GM20431 (cell line): ENCODE measurements at regions not wholly inside any gene's neighbourhood (a gene's known extent, or its start where the extent isn't known, plus 50 kb on each side); places are given as distances from the start of the nearest gene placed in this dataset.
"Not testable (repeated sequence)": the region's sequence is repeated elsewhere in the genome, so short reads cannot be mapped to it uniquely, and the experiment has no call there.

Source experiments
- in situ Hi-C: fragments of 300-500 bp; cut with MseI, MboI; formaldehyde crosslinking; loops from one replicate; pipeline ENCODE4 v1.15.0; 2020; ENCODE audit warnings: low sequenced_read_pairs; ENCODE audit not compliant: unreplicated experiment

DNA sequence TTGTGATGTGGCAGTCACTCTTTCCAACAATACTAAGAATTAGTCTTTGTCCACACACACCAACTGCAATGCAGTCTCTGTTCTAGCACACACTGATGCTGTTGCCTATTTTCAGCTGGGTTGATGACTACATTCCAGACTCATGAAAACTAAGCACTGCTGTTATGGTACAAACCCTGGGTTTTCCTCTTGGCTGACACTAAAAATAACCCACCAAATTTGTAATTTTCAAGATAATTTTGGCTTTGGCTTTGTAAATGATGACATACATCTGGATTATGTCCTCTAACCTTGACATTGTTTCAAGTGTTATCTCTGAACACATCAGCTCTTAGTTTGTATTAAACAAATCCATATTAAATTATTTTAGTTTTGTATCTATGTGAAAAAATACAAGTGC lies 444.8 kb downstream of the PTPRC start:
- in situ Hi-C loops = no loop called here

GRCh38 chr1:199084293-199084692 lies 445.5 kb downstream of the PTPRC start:
- in situ Hi-C loops = no loop called here

GRCh38 chr1:199085903-199086302 lies 447.1 kb downstream of the PTPRC start:
- in situ Hi-C loops = no loop called here

DNA sequence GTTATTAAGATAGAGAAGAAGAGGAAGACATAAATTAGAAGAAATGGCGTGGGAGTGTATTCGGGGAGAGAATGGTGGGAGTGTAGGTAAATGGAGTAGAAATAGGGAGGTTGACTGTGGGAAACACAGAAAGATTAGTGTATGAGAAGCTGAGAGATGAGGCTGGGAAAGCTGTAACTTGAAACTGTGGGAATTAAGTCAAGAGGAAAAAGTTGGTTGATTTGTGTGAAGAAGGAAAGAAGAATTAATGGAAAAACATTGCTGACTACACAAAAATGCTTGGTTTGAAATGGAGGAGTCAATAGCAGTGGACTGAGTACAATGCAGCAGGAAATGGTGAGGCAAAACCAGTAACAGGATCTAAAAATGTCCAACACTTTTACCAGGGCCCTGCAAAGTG lies 448.3 kb downstream of the PTPRC start:
- in situ Hi-C loops = no loop called here

GRCh38 chr1:199089393-199090122 lies 450.7 kb downstream of the PTPRC start:
- in situ Hi-C loops = no loop called here

DNA sequence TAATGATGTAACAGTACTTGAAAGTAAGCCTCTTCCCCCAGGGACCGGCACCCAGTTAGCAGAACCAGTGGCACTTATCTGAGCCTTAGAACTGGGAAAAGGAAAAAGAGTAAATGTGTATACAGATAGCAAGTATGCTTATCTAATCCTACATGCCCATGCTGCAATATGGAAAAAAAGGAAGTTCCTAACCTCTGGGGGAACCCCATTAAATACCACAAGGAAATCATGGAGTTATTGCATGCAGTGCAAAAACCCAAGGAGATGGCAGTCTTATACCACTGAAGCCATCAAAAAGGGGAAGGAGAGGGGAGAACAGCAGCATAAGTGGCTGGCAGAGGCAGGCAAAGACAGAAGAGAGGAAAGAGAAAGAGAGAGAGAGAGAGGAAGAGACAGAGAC lies 456.8 kb downstream of the PTPRC start:
- in situ Hi-C loops = not testable (repeated sequence)

DNA sequence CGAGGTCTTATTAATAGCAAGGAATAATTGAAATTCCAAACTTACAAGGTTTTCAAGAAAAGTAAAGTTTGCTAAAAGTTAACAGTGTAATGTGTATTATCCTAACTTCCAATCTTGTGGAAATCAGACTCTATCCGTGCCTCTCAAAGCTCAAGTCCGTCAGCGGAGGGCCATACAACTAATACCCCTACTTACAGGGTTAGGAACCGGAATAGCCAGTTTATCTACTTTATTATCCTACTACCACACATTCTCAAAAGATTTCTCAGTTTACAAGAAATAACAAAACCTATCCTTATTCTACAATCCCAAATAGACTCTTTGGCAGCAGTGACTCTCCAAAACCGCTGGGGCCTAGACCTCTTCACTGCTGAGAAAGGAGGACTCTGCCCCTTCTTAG lies 457.8 kb downstream of the PTPRC start:
- in situ Hi-C loops = no loop called here

DNA sequence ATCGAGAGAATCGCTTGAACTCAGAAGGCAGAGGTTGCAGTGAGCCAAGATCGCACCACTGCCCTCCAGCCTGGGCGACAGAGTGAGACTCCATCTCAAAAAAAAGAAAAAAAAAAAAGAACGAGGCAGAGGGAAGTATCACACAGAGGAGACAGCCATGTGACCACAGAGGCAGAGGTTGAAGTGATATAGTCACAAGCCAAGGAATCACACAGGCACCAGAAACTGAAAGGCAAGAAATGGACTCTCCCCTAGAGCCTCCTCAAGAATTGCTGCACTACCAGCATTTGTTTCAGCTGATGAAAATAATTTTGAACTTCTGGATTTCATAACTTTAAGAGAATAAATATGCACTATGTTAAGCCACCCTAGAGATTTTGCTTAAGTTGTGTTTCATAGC lies 459.6 kb downstream of the PTPRC start:
- in situ Hi-C loops = no loop called here

- in situ Hi-C loops = no loop called here
These were observed 462.3 kb downstream of the PTPRC start for GRCh38 chr1:199101139-199101538.

- in situ Hi-C loops = no loop called here
These were observed 462.8 kb downstream of the PTPRC start for GRCh38 chr1:199101635-199102034.

DNA sequence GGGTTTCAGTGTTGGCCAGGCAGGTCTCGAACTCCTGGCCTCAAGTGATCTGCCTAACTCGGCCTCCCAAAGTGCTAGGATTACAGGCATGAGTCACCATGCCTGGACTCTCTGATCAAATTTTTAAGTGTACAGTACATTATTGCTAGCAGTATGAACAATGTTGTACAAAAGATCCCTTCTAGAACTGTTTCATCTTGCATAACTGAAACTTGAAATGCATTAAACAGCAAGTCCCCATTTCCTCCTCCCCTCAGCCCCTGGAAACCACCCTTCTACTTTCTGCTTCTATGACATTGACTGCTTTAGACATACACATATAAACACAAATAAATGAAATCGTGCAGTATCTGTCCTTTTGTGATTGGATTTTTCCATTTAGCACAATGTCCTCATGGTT lies 463.4 kb downstream of the PTPRC start:
- in situ Hi-C loops = no loop called here

DNA sequence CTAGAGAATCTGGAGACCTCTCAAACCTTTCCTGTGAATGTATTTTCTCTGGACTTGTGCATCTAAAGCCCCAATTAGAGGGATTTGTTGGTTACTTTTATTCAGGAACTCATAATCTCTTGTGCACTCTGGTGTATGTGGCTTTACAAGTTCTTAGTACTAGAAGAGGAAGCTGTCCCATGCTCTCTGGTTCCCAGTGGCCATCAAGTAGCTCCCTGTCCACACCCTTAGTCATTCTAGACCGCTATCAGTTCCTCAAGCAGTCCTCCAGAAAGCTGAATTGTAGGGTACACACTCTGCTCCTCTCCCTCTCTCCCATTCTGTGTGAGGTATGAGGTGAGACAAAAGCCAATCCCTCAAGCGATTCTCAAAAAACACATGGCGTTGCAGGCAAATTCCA lies 470.3 kb downstream of the PTPRC start:
- in situ Hi-C loops = no loop called here

GRCh38 chr1:199112365-199112764 lies 473.5 kb downstream of the PTPRC start:
- in situ Hi-C loops = no loop called here

DNA sequence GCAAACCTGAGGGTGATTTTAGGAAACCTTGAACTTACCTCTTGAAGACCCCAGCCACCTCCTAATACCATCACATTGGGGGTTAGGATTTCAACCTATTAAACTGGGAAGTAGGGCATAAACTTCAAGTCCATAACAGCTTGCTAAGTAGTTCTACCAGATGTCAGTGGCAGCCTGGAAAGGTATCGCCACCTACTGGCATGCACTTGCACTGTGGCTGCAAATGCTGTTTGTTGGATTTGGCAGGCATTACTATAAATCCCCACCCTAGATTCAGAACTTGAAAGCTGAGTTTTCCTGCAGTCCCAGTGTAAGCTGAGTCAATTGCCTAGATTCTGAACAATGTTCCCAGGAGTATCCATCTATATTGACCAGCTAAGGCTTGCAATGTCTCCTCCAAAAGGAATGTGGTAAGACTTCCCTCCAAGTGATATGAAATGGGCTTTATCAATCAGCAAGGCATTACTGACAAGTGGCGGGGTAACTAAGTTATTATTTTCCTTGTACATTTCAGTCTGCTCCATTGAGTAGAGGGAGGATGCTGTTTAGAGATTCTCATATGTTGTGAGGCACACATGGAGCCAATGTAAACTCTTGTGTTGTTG lies 474.5 kb downstream of the PTPRC start:
- in situ Hi-C loops = no loop called here

GRCh38 chr1:199116488-199116887 lies 477.6 kb downstream of the PTPRC start:
- in situ Hi-C loops = no loop called here

GRCh38 chr1:199121047-199121446 lies 482.2 kb downstream of the PTPRC start:
- in situ Hi-C loops = no loop called here

DNA sequence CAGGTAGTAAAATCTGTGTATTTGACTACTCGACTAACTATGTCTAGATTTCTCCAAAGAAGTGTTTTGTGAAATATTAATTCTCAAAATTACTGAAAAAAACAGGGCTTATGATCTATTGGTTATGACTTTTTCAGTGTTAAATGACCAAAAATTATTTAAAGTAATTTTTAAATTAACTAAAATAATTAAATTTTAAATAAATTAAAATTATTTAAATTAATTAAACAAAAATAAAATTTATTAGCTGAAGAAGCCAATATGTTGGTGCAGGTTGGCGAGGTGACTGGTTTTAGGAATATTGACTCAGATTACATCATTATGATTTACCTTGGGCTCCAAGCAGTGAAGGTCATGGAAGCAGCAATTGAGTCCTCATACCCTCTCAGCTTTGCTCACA lies 483.2 kb downstream of the PTPRC start:
- in situ Hi-C loops = no loop called here

DNA sequence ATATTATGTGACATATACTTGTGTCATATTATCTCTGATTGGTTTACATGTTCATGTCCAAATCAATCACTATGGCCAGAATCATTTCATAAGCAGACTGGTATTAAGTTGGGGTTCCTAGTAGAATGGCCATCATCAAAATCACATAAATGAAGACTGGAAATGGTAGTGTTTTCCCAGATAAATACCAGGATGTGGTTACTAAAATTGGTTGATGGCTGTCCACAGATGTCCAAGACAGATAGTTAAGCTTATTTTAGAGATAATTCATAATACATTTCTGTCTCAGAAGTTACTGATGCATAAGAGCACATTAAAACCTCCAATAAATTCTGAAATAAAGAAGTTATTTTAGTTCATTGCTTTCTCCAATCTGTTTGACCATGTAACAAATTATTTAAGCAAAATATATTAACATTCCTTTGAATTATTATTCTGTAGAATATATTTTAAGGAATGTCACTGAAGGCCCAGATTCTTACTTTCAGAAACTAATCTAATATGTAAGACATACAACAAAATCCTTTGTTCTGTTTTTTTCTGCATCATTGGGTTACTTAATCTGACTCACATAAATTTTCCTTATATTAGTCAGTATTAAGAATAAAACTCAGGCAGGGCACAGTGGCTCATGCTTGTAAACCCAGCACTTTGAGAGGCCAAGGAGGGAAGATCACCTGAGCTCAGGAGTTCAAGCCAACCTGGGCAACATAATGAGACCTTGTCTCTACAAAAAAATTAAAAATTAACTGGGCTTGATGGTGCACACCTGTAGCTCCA lies 483.9 kb downstream of the PTPRC start:
- in situ Hi-C loops = no loop called here

GRCh38 chr1:199123615-199124014 lies 484.8 kb downstream of the PTPRC start:
- in situ Hi-C loops = no loop called here

DNA sequence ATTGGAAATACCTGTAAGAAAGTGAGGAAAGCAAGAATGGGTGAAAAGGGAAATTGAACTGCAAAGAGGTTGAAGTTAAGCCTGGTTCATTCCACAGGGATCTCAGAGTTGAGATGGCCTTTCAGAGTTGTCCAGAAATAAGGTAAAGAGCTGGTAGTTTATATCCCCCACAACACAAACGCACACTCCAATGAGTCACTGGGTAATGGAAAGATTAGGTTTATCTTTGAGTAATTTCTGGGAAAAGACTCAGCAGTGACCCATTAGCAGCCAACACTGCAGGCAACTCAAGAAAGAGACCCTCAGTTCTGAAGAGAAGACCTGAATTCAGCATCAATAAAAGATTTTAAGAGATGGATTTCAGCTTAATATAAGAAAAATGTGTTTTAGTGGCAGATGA lies 485.5 kb downstream of the PTPRC start:
- in situ Hi-C loops = no loop called here

GRCh38 chr1:199129247-199129646 lies 490.4 kb downstream of the PTPRC start:
- in situ Hi-C loops = no loop called here
